ENCODE measurements at regions not wholly inside any gene's neighbourhood (a gene's known extent, or its start where the extent isn't known, plus 50 kb on each side); places are given as distances from the start of the nearest gene placed in this dataset.
A peak's percentile ranks its signal among the peaks of the same experiment; 100 is the strongest.
"Not testable (repeated sequence)": the region's sequence is repeated elsewhere in the genome, so short reads cannot be mapped to it uniquely, and the experiment has no call there.

DNA sequence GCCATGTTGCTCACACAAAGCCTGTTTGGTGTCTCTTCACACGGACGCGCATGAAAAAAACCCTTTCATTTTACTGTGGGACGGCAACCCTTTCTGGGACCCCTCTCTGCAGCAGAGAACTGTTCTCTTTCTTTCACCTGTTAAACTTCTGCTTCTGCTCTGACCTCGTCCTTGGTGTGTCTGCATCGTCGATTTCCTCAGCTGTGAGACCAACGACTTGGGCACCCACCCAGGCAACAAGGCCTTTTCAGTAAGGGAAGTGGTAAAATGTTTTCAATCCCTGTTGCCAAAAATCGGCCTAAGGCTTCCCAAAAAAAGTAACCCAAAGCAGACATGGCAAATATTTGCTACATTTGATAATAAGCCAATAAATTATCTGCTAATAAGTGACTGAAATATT is 515.3 kb downstream of the IRS2 start:
- DNase-seq = no peak

DNA sequence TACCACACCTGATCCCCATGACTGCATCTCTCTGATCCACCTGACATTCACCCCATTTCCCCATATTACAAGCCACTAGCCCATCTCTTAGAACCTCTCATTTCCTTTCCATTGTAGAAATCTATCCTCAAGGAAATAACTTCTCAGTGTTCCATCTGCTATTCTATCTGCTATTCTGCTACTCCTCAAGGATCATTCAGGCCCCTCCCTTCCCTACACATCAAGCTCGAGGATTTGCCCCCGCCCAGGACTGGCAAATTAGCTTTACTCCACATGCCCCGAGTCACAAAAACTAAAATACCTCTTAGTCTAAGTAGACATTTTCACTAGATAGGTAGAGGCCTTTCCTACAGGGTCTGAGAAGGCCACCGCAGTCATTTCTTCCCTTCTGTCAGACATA is 517.0 kb downstream of the IRS2 start:
- DNase-seq = not testable (repeated sequence)

DNA sequence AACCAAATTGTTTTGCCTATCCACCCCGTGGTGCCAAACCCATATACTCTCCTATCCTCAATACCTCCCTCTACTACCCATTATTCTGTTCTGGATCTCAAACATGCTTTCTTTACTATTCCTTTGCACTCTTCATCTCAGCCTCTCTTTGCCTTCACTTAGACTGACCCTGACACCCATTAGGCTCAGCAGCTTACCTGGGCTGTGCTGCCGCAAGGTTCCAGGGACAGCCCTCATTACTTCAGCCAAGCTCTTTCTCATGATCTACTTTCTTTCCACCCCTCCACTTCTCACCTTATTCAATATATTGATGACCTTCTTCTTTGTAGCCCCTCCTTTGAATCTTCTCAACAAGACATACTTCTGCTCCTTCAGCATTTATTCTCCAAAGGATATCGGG is 517.9 kb downstream of the IRS2 start:
- not testable (repeated sequence) for DNase-seq

DNA sequence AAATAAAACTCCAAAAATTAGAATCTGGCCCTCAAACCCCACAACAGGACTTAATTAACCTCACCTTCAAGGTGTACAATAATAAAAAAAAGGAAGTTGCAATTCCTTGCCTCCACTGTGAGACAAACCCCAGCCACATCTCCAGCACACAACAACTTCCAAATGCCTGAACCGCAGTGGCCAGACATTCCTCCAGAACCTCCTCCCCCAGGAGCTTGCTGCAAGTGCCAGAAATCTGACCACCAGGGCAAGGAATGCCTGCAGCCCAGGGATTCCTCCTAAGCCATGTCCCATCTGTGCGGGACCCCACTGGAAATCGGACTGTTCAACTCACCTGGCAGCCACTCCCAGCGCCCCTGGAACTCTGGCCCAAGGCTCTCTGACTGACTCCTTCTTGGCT is 519.0 kb downstream of the IRS2 start:
- peak; percentile 65 for DNase-seq

DNA sequence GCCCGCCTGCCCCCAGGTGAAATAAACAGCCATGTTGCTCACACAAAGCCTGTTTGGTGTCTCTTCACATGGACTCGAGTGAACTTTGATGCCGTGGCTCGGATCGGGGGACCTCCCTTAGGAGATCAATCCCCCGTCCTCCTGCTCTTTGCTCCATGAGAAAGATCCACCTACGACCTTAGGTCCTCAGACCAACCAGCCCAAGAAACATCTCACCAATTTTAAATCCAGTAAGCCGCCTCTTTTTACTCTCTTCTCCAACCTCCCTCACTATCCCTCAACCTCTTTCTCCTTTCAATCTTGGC is 521.0 kb downstream of the IRS2 start:
- DNase-seq = not testable (repeated sequence)

DNA sequence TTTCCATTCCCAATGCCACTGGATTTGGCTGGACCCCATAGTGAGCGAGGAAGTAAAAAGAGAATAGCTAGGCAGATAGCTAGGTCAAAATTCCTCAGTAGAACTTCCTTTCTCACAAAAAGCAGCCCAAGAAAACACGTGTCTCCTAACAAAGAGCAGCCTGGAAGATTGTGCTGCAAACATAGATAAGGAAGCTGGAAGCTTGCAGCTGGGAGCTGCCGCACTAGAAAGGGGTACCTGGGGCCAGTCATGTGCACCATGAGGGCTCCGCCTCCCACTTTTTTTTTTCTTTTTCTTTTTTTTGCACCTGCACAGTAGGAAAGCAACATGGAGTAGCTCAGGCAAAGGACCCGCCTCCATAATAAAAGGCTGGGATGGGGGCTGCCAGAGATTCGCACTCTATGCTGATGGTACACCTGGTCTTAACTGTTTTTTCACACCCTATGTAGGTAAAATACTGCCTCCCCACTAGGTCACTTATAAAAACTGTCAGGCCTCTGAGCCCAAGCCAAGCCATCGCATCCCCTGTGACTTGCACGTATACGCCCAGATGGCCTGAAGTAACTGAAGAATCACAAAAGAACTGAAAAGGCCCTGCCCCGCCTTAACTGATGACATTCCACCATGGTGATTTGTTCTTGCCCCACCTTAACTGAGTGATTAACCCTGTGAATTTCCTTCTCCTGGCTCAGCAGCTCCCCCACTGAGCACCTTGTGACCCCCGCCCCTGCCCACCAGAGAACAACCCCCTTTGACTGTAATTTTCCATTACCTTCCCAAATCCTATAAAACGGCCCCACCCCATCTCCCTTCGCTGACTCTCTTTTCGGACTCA is 521.6 kb downstream of the IRS2 start:
- not testable (repeated sequence) for DNase-seq

DNA sequence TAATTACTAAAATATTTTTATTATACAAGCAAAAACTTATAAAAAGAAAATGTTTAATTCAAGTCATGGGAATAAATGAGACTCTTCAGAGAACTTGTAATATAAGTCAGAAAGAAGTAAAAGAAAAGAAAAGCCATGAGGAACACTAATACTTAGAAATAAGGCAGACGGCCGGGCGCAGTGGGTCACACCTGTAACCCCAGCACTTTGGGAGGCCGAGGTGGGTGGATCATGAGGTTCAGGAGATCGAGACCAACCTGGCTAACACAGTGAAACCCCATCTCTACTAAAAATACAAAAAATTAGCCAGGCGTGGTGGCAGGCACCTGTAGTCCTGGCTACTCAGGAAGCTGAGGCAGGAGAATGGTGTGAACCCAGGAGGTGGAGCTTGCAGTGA is 528.6 kb downstream of the IRS2 start:
- DNase-seq = not testable (repeated sequence)
